Fibroblast of mammary gland (primary cell): ENCODE measurements at regions not wholly inside any gene's neighbourhood (a gene's known extent, or its start where the extent isn't known, plus 50 kb on each side); places are given as distances from the start of the nearest gene placed in this dataset.
"Not testable (repeated sequence)": the region's sequence is repeated elsewhere in the genome, so short reads cannot be mapped to it uniquely, and the experiment has no call there.

ENCODE experiments used
- DNase-seq: peaks from one replicate; pipeline ENCODE4 v3.0.0-alpha.2; 2010; ENCODE audit warnings: low read depth
- H3K4me3 ChIP-seq: 2 replicates; pipeline ENCODE4 v1.5.1; 2011; ENCODE audit warnings: low read depth, mild to moderate bottlenecking, low read length, moderate library complexity; ENCODE audit not compliant: control insufficient read depth
- TF ChIP-seq, protein P1 (sequence below): conservative IDR thresholded peaks from 2 replicates; pipeline ENCODE4 v1.5.1; 2011; ENCODE audit warnings: low read depth, low read length, inconsistent platforms; ENCODE audit not compliant: control insufficient read depth, insufficient read depth

DNA sequence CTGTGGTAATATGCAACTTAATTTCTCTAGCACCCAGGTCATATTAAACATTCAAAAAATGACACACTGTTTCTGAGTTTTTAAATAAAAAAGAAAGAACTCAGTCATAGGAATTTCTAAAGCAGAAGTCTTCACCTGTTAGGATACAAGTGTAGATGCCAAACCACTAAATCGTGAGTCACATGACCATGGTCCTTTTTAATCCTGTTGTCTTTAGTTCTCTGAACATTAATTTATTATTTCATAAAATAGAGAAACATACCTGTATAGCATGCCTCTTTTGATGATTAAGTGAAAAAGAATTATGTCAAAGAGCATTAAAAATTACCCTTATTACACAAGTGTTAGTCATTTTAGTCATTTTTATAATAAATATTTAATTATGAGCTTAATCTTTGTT lies 398.8 kb downstream of the CCDC85A start:
- DNase-seq: no peak
- TF ChIP-seq, protein P1, sequence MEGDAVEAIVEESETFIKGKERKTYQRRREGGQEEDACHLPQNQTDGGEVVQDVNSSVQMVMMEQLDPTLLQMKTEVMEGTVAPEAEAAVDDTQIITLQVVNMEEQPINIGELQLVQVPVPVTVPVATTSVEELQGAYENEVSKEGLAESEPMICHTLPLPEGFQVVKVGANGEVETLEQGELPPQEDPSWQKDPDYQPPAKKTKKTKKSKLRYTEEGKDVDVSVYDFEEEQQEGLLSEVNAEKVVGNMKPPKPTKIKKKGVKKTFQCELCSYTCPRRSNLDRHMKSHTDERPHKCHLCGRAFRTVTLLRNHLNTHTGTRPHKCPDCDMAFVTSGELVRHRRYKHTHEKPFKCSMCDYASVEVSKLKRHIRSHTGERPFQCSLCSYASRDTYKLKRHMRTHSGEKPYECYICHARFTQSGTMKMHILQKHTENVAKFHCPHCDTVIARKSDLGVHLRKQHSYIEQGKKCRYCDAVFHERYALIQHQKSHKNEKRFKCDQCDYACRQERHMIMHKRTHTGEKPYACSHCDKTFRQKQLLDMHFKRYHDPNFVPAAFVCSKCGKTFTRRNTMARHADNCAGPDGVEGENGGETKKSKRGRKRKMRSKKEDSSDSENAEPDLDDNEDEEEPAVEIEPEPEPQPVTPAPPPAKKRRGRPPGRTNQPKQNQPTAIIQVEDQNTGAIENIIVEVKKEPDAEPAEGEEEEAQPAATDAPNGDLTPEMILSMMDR: no peak
- H3K4me3 ChIP-seq: no peak overlapping the region

DNA sequence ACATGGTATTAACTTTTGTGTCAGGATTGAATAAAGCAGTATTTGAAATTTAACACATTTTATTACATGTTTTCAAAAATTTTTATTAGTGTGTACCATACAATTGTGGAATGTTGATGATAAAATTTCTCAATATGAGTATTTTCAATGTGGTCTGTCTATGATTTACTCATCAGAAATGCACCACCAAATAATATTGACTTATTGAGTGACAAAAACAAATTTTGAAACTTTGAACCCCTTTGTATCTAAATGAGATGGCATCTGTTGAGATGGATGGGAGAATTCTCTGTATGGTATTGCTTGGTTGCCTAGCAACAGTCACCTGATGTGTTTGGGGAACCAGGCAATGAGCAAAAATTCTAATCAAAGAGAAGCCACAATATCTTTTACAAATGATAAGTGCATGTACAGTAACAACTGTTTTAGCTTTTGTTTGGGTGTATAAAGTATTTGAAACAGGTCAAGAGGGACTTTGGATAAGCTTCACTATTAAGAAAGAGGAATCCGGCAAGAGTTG lies 400.1 kb downstream of the CCDC85A start:
- no peak overlapping the region for H3K4me3 ChIP-seq
- TF ChIP-seq, protein P1: no peak
- DNase-seq: no peak

DNA sequence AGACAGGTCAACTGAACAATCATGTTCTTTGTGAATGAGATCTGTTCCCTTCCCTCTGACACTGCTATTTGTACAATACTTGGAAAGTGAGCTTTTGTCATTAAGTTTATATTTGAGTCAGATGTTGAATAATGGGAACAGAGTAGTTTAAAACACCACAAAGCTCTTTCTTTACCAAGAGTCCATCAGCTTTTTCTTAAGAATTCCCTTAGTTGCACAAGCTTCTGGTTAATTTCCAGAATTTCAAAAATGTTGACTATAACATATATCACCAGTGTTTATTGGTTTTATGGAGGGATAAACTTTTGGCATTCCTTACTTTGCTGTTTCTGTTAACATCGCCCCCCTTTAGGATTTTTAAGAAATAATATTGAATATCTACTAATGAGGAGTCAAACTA lies 403.7 kb downstream of the CCDC85A start:
- no peak overlapping the region for H3K4me3 ChIP-seq
- TF ChIP-seq, protein P1: no peak
- DNase-seq: peak; percentile 1

DNA sequence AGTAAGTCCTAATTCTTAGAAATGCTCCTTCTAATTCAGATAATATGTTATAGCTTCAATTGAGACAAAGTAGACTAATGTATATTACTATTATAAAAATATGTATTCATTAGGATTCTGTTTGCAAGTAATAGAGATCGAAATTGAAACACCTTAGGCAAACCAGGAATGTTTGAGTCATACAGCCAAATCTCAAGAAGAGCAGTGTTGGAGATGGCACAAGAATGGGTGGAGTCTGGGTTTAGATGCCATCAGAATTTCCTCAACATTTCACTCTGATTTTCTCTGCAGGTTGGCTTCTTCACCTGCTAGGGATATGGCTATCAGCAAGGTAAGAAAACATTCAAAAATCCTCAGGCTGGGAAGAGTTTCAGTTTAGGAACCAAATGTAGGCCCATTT lies 405.4 kb downstream of the CCDC85A start:
- TF ChIP-seq, protein P1: no peak
- DNase-seq: no peak
- H3K4me3 ChIP-seq: no peak overlapping the region

DNA sequence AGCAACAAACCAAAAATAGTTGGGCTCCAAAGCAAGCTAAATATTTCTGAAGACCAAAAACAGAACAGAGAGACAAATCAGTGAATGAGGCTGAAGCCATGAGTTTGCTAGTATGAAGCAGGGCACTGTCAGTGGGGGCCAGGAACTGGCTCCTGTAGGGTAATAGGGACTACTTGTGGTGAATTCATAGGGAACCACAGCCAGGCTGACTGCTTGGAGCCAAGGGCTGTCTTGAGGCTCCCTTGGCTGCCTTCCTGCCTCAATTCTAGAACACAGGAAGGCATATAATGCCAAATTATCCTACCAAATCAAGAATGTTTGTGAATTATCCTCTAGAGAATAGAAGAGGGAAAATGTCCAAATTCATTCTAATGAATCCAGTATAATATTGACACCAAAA lies 406.0 kb downstream of the CCDC85A start:
- TF ChIP-seq, protein P1: no peak
- DNase-seq: no peak
- H3K4me3 ChIP-seq: no peak overlapping the region

DNA sequence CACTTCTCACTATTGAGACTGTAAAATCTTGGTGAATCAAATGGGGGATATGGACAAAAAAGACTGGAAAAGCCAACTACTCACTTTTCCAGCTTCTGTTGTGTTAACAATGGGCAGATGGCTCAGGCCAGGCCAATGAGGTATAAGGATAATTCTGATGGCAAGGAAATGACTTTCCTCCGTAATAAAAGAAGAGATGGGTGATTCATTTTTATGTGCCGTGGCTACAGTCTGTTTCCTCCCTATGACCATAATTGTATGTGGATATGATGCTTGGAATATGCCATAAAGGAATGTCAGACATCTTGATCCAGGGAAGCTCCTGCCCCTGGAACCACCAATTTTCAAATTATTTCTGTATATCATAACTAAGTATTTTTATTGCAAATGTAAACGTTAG lies 406.8 kb downstream of the CCDC85A start:
- H3K4me3 ChIP-seq: no peak overlapping the region
- no peak for DNase-seq
- TF ChIP-seq, protein P1: no peak

DNA sequence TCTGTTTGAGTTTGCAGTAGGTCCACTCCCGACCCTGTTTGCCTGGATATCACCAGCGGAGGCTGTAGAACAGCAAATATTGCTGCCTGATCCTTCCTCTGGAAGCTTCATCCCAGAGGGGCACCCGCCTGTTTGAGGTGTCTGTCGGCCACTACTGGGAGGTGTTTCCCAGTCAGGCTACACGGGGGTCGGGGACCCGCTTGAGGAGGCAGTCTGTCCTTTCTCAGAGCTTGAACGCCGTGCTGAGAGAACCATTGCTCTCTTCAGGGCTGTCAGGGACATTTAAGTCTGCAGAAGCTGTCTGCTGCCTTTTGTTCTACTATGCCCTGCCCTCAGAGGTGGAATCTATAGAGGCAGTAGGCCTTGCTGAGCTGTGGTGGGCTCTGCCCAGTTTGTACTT lies 422.3 kb downstream of the CCDC85A start:
- DNase-seq, H3K4me3 ChIP-seq: not testable (repeated sequence)
